HG03571 (cell line): ENCODE measurements at regions not wholly inside any gene's neighbourhood (a gene's known extent, or its start where the extent isn't known, plus 50 kb on each side); places are given as distances from the start of the nearest gene placed in this dataset.
A peak's percentile ranks its signal among the peaks of the same experiment; 100 is the strongest.
"Not testable (repeated sequence)": the region's sequence is repeated elsewhere in the genome, so short reads cannot be mapped to it uniquely, and the experiment has no call there.

Source experiments
- ATAC-seq: cut with Tn5 transposase; IDR thresholded peaks from one replicate; pipeline ENCODE4 v1.9.1; 2021; ENCODE audit not compliant: unreplicated experiment

- no peak for ATAC-seq
These were observed 385.0 kb upstream of the SLC35B3 start for GRCh38 chr6:8820313-8820712.

- no peak for ATAC-seq
These were observed 384.1 kb upstream of the SLC35B3 start for GRCh38 chr6:8819446-8819845.

GRCh38 chr6:8814440-8815000, 379.2 kb upstream of the SLC35B3 start:
- ATAC-seq: no peak

GRCh38 chr6:8810325-8810724, 375.0 kb upstream of the SLC35B3 start:
- ATAC-seq: no peak

- ATAC-seq: no peak
These were observed 374.3 kb upstream of the SLC35B3 start for GRCh38 chr6:8809662-8810061.

GRCh38 chr6:8803181-8803760, 367.9 kb upstream of the SLC35B3 start:
- ATAC-seq: no peak

- not testable (repeated sequence) for ATAC-seq
These were observed 367.1 kb upstream of the SLC35B3 start for GRCh38 chr6:8802397-8802796.

GRCh38 chr6:8794420-8794819, 359.1 kb upstream of the SLC35B3 start:
- no peak for ATAC-seq

- ATAC-seq: no peak
These were observed 354.5 kb upstream of the SLC35B3 start for GRCh38 chr6:8789878-8790277.

- no peak for ATAC-seq
These were observed 349.9 kb upstream of the SLC35B3 start for GRCh38 chr6:8785223-8785622.

GRCh38 chr6:8783191-8783590, 347.8 kb upstream of the SLC35B3 start:
- ATAC-seq: no peak

- no peak for ATAC-seq
These were observed 345.3 kb upstream of the SLC35B3 start for GRCh38 chr6:8780653-8781052.

GRCh38 chr6:8764733-8765132, 329.4 kb upstream of the SLC35B3 start:
- no peak for ATAC-seq

GRCh38 chr6:8760951-8761350, 325.6 kb upstream of the SLC35B3 start:
- ATAC-seq: no peak

- no peak for ATAC-seq
These were observed 323.1 kb upstream of the SLC35B3 start for GRCh38 chr6:8758412-8758811.

GRCh38 chr6:8750627-8751026, 315.3 kb upstream of the SLC35B3 start:
- no peak for ATAC-seq

GRCh38 chr6:8749465-8749864, 314.1 kb upstream of the SLC35B3 start:
- no peak for ATAC-seq

- peak; percentile 74 for ATAC-seq
These were observed 307.9 kb upstream of the SLC35B3 start for GRCh38 chr6:8743170-8743745.

GRCh38 chr6:8739454-8739853, 304.1 kb upstream of the SLC35B3 start:
- ATAC-seq: no peak

GRCh38 chr6:8738951-8739350, 303.6 kb upstream of the SLC35B3 start:
- ATAC-seq: no peak

GRCh38 chr6:8736156-8736895, 301.0 kb upstream of the SLC35B3 start:
- no peak for ATAC-seq

GRCh38 chr6:8733879-8734278, 298.5 kb upstream of the SLC35B3 start:
- ATAC-seq: no peak
